Trophoblast cell (in vitro differentiated cells and primary cell): ENCODE measurements at regions not wholly inside any gene's neighbourhood (a gene's known extent, or its start where the extent isn't known, plus 50 kb on each side); places are given as distances from the start of the nearest gene placed in this dataset.
"Not testable (repeated sequence)": the region's sequence is repeated elsewhere in the genome, so short reads cannot be mapped to it uniquely, and the experiment has no call there.

ENCODE experiments used
- DNase-seq, 2 donors: peaks; one replicate each; pipeline ENCODE4 v3.0.0-alpha.2; 2016
- H2AFZ ChIP-seq: 2 replicates; pipeline ENCODE4 v1.6.1; 2013; ENCODE audit warnings: low read length, moderate library complexity, mild to moderate bottlenecking; ENCODE audit not compliant: insufficient read depth, poor library complexity
- H2AK5ac ChIP-seq: 2 replicates; pipeline ENCODE4 v1.6.1; 2013; ENCODE audit warnings: mild to moderate bottlenecking, low read length
- H2BK120ac ChIP-seq: 2 replicates; pipeline ENCODE4 v1.6.1; 2013; ENCODE audit warnings: low read length, mild to moderate bottlenecking, moderate library complexity; ENCODE audit not compliant: insufficient read depth, poor library complexity
- H2BK12ac ChIP-seq: 2 replicates; pipeline ENCODE4 v1.6.1; 2013; ENCODE audit warnings: mild to moderate bottlenecking, low read length, moderate library complexity
- H2BK5ac ChIP-seq: 2 replicates; pipeline ENCODE4 v1.6.1; 2013; ENCODE audit warnings: low read length, low read depth, moderate library complexity, mild to moderate bottlenecking; ENCODE audit not compliant: poor library complexity
- H3K14ac ChIP-seq: 2 replicates; pipeline ENCODE4 v1.6.1; 2013; ENCODE audit warnings: mild to moderate bottlenecking, low read length
- H3K18ac ChIP-seq: 2 replicates; pipeline ENCODE4 v1.6.1; 2013; ENCODE audit warnings: mild to moderate bottlenecking, low read length
- H3K23ac ChIP-seq: 2 replicates; pipeline ENCODE4 v1.6.1; 2013; ENCODE audit warnings: low read length
- H3K27ac ChIP-seq: 2 replicates; pipeline ENCODE4 v1.5.1; 2013; ENCODE audit warnings: low read depth, mild to moderate bottlenecking, inconsistent platforms, low read length, moderate library complexity
- H3K27me3 ChIP-seq: 2 replicates; pipeline ENCODE4 v1.6.1; 2013; ENCODE audit warnings: inconsistent platforms, mild to moderate bottlenecking, low read length, moderate library complexity; ENCODE audit not compliant: insufficient read depth
- H3K36me3 ChIP-seq, 2 experiments: 1 replicate in 1 of 2; 2 replicates in 1 of 2; pipeline ENCODE4 v1.6.1; 2013; ENCODE audit warnings: low read length in 2 of 2, mild to moderate bottlenecking in 2 of 2, moderate library complexity in 1 of 2; ENCODE audit not compliant: insufficient read depth in 2 of 2, control insufficient read depth in 1 of 2
- H3K4ac ChIP-seq: 2 replicates; pipeline ENCODE4 v1.6.1; 2013; ENCODE audit warnings: low read depth, mild to moderate bottlenecking, low read length, moderate library complexity
- H3K4me1 ChIP-seq, 2 experiments: 1 replicate in 1 of 2; 2 replicates in 1 of 2; pipeline ENCODE4 v1.6.1; 2013; ENCODE audit warnings: low read length in 2 of 2, mild to moderate bottlenecking in 2 of 2, moderate library complexity in 1 of 2; ENCODE audit not compliant: insufficient read depth in 2 of 2, control insufficient read depth in 1 of 2
- H3K4me2 ChIP-seq: 2 replicates; pipeline ENCODE4 v1.6.1; 2013; ENCODE audit warnings: inconsistent platforms, mild to moderate bottlenecking, low read length, moderate library complexity
- H3K4me3 ChIP-seq: 2 replicates; pipeline ENCODE4 v1.5.1; 2013; ENCODE audit warnings: mild to moderate bottlenecking, low read depth, low read length, inconsistent platforms
- H3K79me1 ChIP-seq: one replicate; pipeline ENCODE4 v1.6.1; 2013; ENCODE audit warnings: low read length
- H3K79me2 ChIP-seq: 2 replicates; pipeline ENCODE4 v1.6.1; 2013; ENCODE audit warnings: low read length, mild to moderate bottlenecking; ENCODE audit not compliant: control insufficient read depth, insufficient read depth, poor library complexity
- H3K9ac ChIP-seq: 2 replicates; pipeline ENCODE4 v1.6.1; 2013; ENCODE audit warnings: mild to moderate bottlenecking, low read length
- H3K9me3 ChIP-seq: 2 replicates; pipeline ENCODE4 v1.6.1; 2013; ENCODE audit warnings: low read depth, mild to moderate bottlenecking, control low read depth, inconsistent platforms, low read length; ENCODE audit not compliant: insufficient read depth
- H4K12ac ChIP-seq: 2 replicates; pipeline ENCODE4 v1.6.1; 2013; ENCODE audit warnings: low read depth, mild to moderate bottlenecking, low read length, moderate library complexity
- H4K8ac ChIP-seq: 2 replicates; pipeline ENCODE4 v1.6.1; 2013; ENCODE audit warnings: low read depth, mild to moderate bottlenecking, low read length, moderate library complexity
- H4K91ac ChIP-seq: one replicate; pipeline ENCODE4 v1.6.1; 2013; ENCODE audit warnings: low read depth, mild to moderate bottlenecking, low read length, moderate library complexity
- WGBS: extraction: QIAGEN DNeasy Blood & Tissue Kit; methylation state at CpG from one replicate; pipeline ENCODE4 v1.1.7; 2013; ENCODE audit warnings: missing lambda C conversion rate; ENCODE audit not compliant: insufficient read length, insufficient coverage; ENCODE audit errors: extremely low coverage; 5-methylcytosine and 5-hydroxymethylcytosine counted together

DNA sequence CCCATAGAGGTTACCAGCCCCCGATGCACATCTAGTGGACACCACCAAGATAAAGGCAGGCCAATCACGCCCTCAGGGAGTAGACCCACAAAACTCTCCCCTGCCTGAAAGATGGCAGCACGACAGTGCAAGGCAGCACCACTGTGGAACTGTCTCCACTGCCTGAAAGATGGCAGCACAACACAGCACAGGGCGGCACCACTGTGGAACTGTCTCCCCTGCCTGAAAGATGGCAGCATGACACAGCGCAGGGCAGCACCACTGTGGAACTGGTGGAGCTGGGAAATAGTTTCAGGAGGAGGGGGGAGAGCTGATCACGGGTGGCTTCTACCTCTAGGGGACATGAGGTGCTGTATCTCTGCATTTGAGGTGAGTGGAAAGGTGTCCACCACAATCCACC, 340.4 kb upstream of the FRG1 start:
- Histone ChIP-seq H3K79me2 (no peaks in the 10 kb centered on the region), H3K23ac (no peak overlapping the region), H2BK12ac (no peak overlapping the region), H3K9ac (no peak overlapping the region), H4K8ac (no peak overlapping the region), H3K79me1 (no peaks in the 10 kb centered on the region), H3K4me2 (no peak overlapping the region), H3K4ac (no peak overlapping the region), H3K36me3 (no peaks in the 10 kb centered on the region), H2AFZ (no peak overlapping the region), H3K9me3 (peaks cover 10% of the 10 kb centered on the region), H3K14ac (no peak overlapping the region), H4K12ac (no peak overlapping the region), H3K18ac (no peak overlapping the region), H2BK120ac (no peak overlapping the region), H3K4me1 (no peaks in the 10 kb centered on the region), H2AK5ac (no peak overlapping the region), H2BK5ac (no peak overlapping the region), H4K91ac (no peak overlapping the region), H3K27ac (no peak overlapping the region), H3K4me3 (peak overlapping the region; percentile 5), H3K27me3 (no peaks in the 10 kb centered on the region)
- DNase-seq: no peak
- no CpG with 5 or more reads among the region's 6 CpGs for WGBS

DNA sequence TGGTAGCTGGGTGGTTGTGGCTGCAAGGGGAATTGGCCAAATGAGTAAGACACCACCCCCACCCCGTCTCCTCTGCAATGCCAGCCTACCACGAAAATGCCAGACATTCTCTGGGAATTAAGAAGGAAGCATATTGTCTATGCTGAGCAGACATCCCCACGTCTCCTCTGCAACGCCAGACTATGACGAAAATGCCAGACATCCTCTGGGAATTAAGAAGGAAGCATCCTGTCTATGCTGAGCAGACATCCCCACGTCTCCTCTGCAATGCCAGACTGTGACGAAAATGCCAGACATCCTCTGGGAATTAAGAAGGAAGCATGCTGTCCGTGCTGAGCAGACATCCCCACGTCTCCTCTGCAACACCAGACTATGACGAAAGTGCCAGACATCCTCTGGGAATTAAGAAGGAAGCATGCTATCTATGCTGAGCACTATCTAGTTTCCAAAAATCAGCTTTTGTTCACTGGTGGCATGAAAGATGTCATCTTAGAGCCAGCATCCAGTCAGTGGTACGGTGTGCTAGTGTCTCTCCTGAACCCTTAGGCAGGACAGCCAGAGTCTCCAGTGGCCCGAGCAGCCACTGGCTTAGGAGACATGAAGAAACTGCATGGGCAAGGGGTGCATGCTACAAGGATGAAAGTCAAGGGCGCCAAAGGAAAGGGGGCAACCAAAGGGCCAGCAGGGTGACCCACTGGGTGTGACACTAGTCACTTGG, 339.8 kb upstream of the FRG1 start:
- peaks cover 10% of the 10 kb centered on the region for H3K9me3 ChIP-seq
- no peak overlapping the region for H4K91ac ChIP-seq
- no CpG with 5 or more reads among the region's 13 CpGs for WGBS
- H3K27ac ChIP-seq: peak overlapping the region; percentile 2
- no peak overlapping the region for H2AK5ac ChIP-seq
- H4K12ac ChIP-seq: no peak overlapping the region
- no peak overlapping the region for H2BK5ac ChIP-seq
- no peak overlapping the region for H2BK120ac ChIP-seq
- H3K18ac ChIP-seq: no peak overlapping the region
- no peaks in the 10 kb centered on the region for H3K79me1 ChIP-seq
- no peak overlapping the region for H4K8ac ChIP-seq
- no peak overlapping the region for H3K4me3 ChIP-seq
- peak; percentile 73 to 76 for DNase-seq
- no peak overlapping the region for H3K9ac ChIP-seq
- H3K36me3 ChIP-seq: no peaks in the 10 kb centered on the region
- no peak overlapping the region for H3K23ac ChIP-seq
- H3K79me2 ChIP-seq: no peaks in the 10 kb centered on the region
- no peaks in the 10 kb centered on the region for H3K27me3 ChIP-seq
- no peak overlapping the region for H3K4ac ChIP-seq
- no peak overlapping the region for H3K14ac ChIP-seq
- no peak overlapping the region for H2BK12ac ChIP-seq
- H2AFZ ChIP-seq: no peak overlapping the region
- H3K4me2 ChIP-seq: no peak overlapping the region
- H3K4me1 ChIP-seq: no peaks in the 10 kb centered on the region

DNA sequence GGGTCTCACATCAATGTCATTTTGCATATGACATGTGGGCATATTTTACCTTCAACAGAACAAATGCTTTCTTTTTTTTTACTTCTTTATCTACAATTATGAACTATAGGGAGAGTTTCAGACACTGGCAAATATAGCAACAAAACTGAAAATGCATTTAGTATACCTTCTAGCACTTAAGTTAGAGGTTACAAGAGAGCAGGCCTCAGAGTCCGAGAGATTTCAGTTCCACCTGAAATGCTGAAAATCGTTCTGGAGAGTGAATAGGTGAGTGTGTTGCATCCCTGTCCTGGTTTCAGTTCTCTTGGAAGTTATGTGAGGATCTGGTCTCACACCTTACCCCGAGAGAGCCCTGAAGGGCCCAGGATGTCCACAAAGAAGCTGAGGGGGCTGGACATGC, 337.8 kb upstream of the FRG1 start:
- not testable (repeated sequence) for DNase-seq, H3K4ac ChIP-seq, H2AFZ ChIP-seq, H3K18ac ChIP-seq, H3K79me2 ChIP-seq, H2BK12ac ChIP-seq, H3K79me1 ChIP-seq, H3K4me1 ChIP-seq, H3K27ac ChIP-seq, H3K36me3 ChIP-seq, H4K8ac ChIP-seq, H3K27me3 ChIP-seq, H4K91ac ChIP-seq, H2AK5ac ChIP-seq, H2BK120ac ChIP-seq, H4K12ac ChIP-seq, H3K9ac ChIP-seq, H3K4me2 ChIP-seq, H3K14ac ChIP-seq, H3K23ac ChIP-seq, H2BK5ac ChIP-seq, H3K4me3 ChIP-seq
- H3K9me3 ChIP-seq: peaks cover 12% of the 10 kb centered on the region
- WGBS: no CpG with 5 or more reads among the region's 3 CpGs

DNA sequence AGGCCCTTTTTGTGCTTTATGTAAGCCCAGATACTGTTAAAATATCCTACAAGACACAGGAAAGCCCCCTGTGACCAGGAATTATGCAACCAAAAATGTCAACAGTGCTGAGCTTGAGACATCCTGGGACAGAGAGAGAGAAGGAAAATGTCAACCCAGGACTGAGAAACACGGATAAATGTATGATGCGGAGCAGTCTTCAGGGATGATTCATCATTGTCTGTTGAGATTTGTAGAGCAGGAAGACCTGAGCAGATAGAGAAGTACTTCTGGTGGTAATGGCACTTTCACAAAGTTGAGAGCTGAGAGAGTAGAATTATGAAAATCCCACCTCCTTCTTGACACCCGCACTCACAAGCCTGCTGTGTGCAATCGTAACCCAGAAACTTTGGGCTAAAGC, 330.1 kb upstream of the FRG1 start:
- not testable (repeated sequence) for H3K36me3 ChIP-seq, H4K8ac ChIP-seq, H3K27ac ChIP-seq, H2AK5ac ChIP-seq, DNase-seq, H4K12ac ChIP-seq, H3K4me1 ChIP-seq, H2AFZ ChIP-seq, H4K91ac ChIP-seq, H3K4me2 ChIP-seq, H2BK5ac ChIP-seq, H3K27me3 ChIP-seq, H2BK120ac ChIP-seq, H3K9ac ChIP-seq, H3K23ac ChIP-seq, H3K14ac ChIP-seq, H3K18ac ChIP-seq, H3K9me3 ChIP-seq, H3K79me2 ChIP-seq, H3K79me1 ChIP-seq, H3K4me3 ChIP-seq, H2BK12ac ChIP-seq, H3K4ac ChIP-seq
- WGBS: no CpG with 5 or more reads among the region's 4 CpGs
